GM12872 (cell line): ENCODE measurements at regions not wholly inside any gene's neighbourhood (a gene's known extent, or its start where the extent isn't known, plus 50 kb on each side); places are given as distances from the start of the nearest gene placed in this dataset.

Experiments used
- CTCF ChIP-seq: IDR thresholded peaks from 3 replicates; pipeline ENCODE4 v1.5.1; 2011; ENCODE audit warnings: low read depth, mild to moderate bottlenecking, low read length, moderate library complexity; ENCODE audit not compliant: insufficient read depth

DNA sequence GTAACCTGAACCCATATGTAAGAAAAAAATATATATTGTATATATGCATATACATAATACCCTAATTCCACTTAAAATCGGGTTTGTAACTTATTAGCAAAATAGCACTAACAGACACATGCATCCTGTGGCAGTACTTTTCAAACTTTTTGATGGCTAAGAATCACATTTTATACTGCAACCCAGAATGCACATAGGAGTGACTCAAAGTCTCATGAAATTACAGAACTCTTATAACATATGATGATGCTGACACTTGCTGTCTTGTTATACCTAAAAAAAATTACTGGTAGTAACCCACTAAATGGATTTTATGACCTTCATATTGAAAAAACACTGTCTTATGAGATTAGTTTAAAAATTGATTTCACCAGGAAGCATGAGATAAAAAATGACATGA lies 152.4 kb upstream of the FRMD4B start:
- no peak for TF ChIP-seq CTCF

- TF ChIP-seq CTCF, result no peak
These were observed 150.6 kb upstream of the FRMD4B start for GRCh38 chr3:69536306-69537020.

DNA sequence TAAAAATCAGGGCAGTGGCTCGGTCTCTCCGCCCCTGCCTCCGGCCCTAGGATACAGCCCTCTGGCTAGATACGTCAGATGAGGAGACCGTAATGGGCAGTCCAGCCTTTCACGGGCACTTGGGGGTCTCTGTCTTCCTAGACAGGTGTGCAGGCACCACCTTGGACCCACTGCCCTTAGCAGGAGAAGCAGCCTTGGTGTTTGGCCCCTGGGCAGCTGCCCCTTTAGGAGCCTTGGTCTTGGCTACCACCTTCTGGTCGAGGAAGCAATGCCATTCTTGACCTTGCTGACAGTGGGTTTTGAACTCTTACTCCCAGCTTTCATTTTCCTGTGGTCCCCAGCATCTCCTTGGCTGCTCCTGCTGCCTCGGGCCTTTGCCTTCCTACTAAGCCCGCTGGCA lies 149.7 kb upstream of the FRMD4B start:
- no peak for TF ChIP-seq CTCF

DNA sequence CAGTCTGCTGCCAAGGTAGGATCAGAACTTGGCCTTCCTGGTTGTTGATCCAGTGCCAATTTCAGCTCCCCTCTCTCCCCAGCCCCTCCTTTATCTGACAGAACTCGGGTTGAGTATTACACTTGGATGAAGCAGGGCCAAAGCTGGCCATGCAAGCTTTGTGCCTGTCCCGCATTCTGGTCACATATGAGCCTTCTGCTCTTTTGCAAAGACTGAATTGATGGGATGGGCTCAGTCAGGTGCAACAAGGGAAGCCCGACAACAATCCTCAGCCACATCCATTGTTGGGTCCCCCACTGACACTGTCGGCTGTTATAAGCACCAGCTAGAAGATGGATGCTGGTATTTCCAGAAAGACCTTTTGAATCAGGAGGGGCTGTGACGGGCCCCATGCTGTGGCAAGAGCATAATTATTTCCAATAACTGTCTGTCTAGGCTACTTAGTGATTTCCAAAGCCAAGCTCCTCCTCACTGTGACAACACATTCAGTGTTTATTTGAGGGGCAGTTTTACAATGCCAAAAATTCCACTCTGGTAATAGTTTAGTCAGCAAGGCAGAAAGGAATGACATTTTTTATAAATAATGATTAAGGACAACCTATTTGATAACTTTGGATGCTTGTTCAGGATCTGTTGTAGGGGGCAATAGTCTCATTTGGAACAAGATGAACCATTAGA lies 146.8 kb upstream of the FRMD4B start:
- no peak for TF ChIP-seq CTCF

DNA sequence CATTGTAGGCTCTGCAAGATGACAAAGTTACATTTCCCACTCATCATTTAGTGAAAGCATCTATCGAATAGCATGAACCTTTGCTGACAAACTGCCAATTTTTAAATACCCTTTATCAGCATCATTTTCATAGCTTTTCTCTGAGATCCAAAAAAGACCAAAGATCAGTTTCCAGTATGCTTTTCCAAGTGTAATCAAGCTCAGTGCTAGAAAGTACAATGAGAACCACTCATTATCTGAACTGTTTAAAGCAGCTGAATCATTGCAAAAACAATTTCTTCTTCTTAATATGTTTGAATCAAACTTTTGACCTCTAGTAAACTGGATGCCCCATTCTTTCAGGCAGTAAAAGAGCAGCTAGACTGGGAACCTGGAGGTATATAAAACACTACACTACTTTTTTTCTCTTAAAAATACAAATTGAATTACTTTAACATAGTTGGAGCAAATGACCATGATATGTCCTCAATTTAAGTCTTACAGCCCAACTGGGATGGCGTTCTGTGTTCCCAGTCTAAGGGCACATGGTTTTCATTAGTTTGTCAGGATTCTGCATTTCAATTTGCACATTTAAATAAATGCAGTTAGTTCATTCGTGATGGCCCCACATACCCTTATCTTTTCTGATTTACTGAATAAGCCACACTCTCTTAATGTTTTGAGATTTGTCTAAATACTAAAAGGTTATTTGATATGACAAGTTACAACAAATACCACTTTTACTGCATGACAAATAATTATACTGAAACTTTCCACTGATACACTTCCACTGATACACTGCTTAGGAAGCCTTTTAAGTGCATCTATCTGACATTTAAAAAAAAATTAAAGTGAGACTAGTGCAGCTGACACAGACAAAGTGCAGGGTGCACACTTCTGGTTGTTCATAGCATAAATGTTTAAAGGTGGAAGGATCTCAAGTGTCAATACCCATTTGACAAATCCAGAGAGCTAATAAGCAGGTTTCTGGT lies 146.0 kb upstream of the FRMD4B start:
- no peak for TF ChIP-seq CTCF

- no peak for TF ChIP-seq CTCF
These were observed 144.7 kb upstream of the FRMD4B start for GRCh38 chr3:69530554-69530953.

- no peak for TF ChIP-seq CTCF
These were observed 141.6 kb upstream of the FRMD4B start for GRCh38 chr3:69527498-69527897.
